NB4 (cell line): ENCODE measurements at regions not wholly inside any gene's neighbourhood (a gene's known extent, or its start where the extent isn't known, plus 50 kb on each side); places are given as distances from the start of the nearest gene placed in this dataset.
"Not testable (repeated sequence)": the region's sequence is repeated elsewhere in the genome, so short reads cannot be mapped to it uniquely, and the experiment has no call there.

Source experiments
- DNase-seq: peaks from one replicate; pipeline ENCODE4 v3.0.0; 2010; ENCODE audit warnings: low read depth
- H3K4me3 ChIP-seq: one replicate; pipeline ENCODE4 v1.5.1; 2011; ENCODE audit warnings: mild to moderate bottlenecking, low read depth, low read length, moderate library complexity
- MYC ChIP-seq: IDR thresholded peaks from 2 replicates; pipeline ENCODE4 v1.6.1; 2011; ENCODE audit warnings: low read depth, low read length
- POLR2A ChIP-seq: IDR thresholded peaks from 2 replicates; pipeline ENCODE4 v1.6.1; 2011; ENCODE audit warnings: mild to moderate bottlenecking; ENCODE audit not compliant: insufficient read length; ENCODE audit errors: extremely low read depth
- TF ChIP-seq, protein P1 (sequence below): IDR thresholded peaks from 2 replicates; pipeline ENCODE4 v1.6.1; 2011; ENCODE audit warnings: low read depth, low read length
- TF ChIP-seq, protein P2 (sequence below): IDR thresholded peaks from one replicate; pipeline ENCODE4 v1.5.1; 2012; ENCODE audit warnings: low read depth, low read length

- TF ChIP-seq, protein P1, sequence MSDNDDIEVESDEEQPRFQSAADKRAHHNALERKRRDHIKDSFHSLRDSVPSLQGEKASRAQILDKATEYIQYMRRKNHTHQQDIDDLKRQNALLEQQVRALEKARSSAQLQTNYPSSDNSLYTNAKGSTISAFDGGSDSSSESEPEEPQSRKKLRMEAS: no peak
- TF ChIP-seq, protein P2, sequence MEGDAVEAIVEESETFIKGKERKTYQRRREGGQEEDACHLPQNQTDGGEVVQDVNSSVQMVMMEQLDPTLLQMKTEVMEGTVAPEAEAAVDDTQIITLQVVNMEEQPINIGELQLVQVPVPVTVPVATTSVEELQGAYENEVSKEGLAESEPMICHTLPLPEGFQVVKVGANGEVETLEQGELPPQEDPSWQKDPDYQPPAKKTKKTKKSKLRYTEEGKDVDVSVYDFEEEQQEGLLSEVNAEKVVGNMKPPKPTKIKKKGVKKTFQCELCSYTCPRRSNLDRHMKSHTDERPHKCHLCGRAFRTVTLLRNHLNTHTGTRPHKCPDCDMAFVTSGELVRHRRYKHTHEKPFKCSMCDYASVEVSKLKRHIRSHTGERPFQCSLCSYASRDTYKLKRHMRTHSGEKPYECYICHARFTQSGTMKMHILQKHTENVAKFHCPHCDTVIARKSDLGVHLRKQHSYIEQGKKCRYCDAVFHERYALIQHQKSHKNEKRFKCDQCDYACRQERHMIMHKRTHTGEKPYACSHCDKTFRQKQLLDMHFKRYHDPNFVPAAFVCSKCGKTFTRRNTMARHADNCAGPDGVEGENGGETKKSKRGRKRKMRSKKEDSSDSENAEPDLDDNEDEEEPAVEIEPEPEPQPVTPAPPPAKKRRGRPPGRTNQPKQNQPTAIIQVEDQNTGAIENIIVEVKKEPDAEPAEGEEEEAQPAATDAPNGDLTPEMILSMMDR: no peak
- TF ChIP-seq POLR2A (no peak), MYC (no peak)
- DNase-seq: no peak
- H3K4me3 ChIP-seq: no peak overlapping the region
These were observed 92.0 kb downstream of the IER5 start for GRCh38 chr1:181180407-181181031.

DNA sequence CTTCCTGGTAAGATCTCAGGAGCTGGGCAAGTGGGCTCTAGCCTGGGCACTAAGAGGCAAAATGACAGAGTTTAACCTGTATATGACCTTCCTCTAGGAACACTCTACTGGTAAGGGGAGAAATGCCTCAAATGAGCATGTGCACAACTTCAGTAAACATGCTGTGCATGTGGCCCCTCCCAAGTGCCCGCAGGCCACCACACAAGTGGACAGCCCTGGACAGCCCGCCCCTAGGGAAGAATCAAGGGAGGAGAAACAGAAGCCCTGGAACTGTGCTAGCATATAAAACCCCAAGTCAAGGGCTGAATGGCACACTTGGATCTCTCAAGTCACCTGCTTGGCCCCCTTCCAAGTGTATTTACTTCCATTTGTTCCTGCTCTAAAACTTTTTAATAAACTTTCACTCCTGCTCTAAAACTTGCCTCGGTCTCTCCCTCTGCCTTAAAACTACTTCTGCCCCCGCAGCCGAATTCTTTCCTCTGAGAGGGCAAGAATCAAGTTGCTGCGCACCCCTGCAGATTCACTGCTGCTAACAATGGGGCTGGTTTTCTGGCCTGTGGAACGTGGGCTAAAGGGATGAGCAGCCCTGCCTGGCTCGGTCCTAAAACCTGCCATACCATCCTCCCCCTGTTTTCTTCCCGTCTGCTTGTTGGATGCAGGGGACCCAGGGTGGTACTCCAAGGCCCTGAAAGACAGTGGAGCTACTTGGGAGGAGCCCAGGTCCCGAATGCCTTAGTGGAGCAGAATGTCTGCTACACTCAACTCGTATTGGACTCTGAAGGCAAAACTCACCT, 93.5 kb downstream of the IER5 start:
- DNase-seq: no peak
- TF ChIP-seq, protein P1: no peak
- no peak for TF ChIP-seq POLR2A
- TF ChIP-seq, protein P2: no peak
- no peak for TF ChIP-seq MYC

DNA sequence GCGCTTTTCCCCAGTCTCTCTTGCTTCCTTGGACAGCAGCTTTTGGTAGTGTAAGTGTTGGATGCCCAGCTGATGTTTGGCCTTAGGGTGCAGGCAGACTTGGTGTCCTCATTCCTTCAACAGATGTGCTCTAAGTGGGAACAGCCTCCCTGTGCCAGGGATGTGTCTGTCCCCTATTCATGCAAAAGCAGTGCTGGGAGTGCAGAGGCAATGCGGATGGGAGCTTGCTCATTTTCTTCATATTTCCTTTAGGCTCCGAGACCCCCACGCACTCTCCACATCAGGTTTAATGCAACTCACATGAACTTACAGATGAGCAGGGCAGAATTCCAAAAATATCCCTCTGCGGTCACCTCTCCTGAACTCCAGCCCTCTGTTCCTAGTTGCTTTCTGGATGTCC, 96.1 kb downstream of the IER5 start:
- H3K4me3 ChIP-seq: no peak overlapping the region
- no peak for DNase-seq
- TF ChIP-seq MYC (no peak), POLR2A (no peak)
- TF ChIP-seq, protein P1: no peak
- TF ChIP-seq, protein P2: no peak

More for the DNA sequence above, 93.5 kb downstream of the IER5 start:
- H3K4me3 ChIP-seq: no peak overlapping the region

- TF ChIP-seq MYC: no peak
- TF ChIP-seq, protein P2: no peak
- TF ChIP-seq POLR2A: no peak
- TF ChIP-seq, protein P1: no peak
- H3K4me3 ChIP-seq: no peak overlapping the region
- no peak for DNase-seq
These were observed 97.0 kb downstream of the IER5 start for GRCh38 chr1:181185461-181185860.

GRCh38 chr1:181186133-181186532, 97.6 kb downstream of the IER5 start:
- not testable (repeated sequence) for DNase-seq, H3K4me3 ChIP-seq

GRCh38 chr1:181187337-181188126, 99.0 kb downstream of the IER5 start:
- no peak for DNase-seq
- TF ChIP-seq MYC: no peak
- TF ChIP-seq, protein P2: no peak
- TF ChIP-seq POLR2A: no peak
- TF ChIP-seq, protein P1: no peak
- H3K4me3 ChIP-seq: no peak overlapping the region
